ENCODE measurements at regions not wholly inside any gene's neighbourhood (a gene's known extent, or its start where the extent isn't known, plus 50 kb on each side); places are given as distances from the start of the nearest gene placed in this dataset.

DNA sequence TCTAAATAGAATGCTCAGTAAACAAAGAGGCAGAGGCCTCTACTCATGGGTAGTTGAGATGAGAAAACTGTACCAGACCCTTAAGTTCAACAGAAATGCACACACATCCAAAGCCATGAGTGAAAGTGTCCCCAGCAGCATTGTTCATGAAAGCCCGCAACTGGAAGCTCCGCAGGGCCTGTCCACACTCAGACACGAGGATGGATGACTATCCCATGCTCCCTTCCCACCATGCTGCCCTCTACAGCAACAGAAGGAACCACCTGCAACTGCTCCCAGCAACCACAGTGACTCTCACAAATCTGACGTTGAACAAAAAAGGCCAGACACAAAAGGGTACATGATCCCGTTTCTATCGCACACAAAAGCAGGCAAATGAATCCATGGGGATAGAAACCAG lies 76.9 kb upstream of the ANO1 start:
- Mint-ChIP-seq H3K27me3 (peaks cover 18% of the 10 kb centered on the region), H3K36me3 (no peaks in the 10 kb centered on the region), H3K4me1 (peaks cover 4% of the 10 kb centered on the region), H3K27ac (no peak overlapping the region), H3K9me3 (no peaks in the 10 kb centered on the region), H3K4me3 (no peak overlapping the region)
- DNase-seq = no peak

DNA sequence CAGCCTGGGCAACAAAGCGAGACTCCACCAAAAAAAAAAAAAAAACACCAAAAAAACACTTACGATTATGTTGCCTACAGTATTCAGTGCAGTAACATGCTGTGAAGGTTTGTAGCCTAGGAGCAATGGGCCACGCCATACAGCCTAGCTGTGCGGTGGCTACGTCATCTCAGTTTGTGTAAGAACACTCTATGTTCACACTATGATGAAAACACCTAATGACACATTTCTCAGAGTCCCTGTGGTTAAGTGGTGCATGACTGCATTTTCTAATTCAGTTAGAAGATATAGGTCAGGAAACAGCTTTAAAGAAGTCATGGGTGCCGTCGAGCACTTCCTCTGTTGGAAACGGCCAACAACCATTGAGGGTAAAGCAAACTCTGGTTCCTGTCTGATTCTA lies 75.7 kb upstream of the ANO1 start:
- DNase-seq = peak; percentile 12
- Mint-ChIP-seq H3K36me3 (no peaks in the 10 kb centered on the region), H3K4me3 (no peak overlapping the region), H3K27ac (no peak overlapping the region), H3K4me1 (peaks cover 4% of the 10 kb centered on the region), H3K27me3 (peaks cover 18% of the 10 kb centered on the region), H3K9me3 (no peaks in the 10 kb centered on the region)

DNA sequence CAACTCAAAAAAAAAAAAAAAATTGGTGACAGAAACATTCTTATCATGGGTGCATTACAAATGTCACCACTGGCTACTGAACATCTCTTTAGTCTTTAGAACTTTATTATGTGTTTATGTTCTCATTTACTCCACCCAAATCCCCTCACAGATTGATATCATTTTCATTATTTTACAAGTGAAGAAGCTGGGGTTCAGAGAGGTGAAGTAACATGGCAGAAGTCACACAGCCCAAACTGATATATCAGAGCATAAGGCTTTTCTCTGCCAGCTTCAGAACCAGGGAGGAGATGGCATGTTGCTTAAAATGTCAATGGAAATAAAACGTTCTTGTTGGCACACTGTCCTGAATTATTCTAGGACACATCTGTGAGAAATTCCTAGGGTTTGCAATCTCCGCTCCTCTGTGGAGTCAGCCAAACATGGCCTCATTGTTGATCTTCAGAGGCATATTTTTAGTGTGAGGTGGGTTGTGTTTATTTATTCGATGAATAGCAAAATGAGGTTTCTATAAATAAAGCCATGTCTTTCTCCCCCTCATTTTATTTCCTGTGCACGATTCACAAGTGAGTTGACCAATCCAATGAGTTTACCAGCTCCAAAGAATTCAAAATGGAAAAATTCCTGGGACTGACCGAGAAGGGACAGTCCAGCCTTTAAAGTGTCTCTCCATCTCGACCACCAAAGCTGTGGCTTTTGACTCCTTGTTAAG lies 72.9 kb upstream of the ANO1 start:
- no peak for DNase-seq
- peaks cover 4% of the 10 kb centered on the region for H3K4me1 Mint-ChIP-seq
- H3K27me3 Mint-ChIP-seq = peaks cover 8% of the 10 kb centered on the region
- no peak overlapping the region for H3K27ac Mint-ChIP-seq
- no peak overlapping the region for H3K4me3 Mint-ChIP-seq
- H3K36me3 Mint-ChIP-seq = no peaks in the 10 kb centered on the region
- no peaks in the 10 kb centered on the region for H3K9me3 Mint-ChIP-seq

GRCh38 chr11:70007796-70008195 lies 70.3 kb upstream of the ANO1 start:
- no peak overlapping the region for H3K4me3 Mint-ChIP-seq

GRCh38 chr11:70010774-70011173 lies 67.3 kb upstream of the ANO1 start:
- Mint-ChIP-seq H3K36me3 (no peaks in the 10 kb centered on the region), H3K27me3 (no peaks in the 10 kb centered on the region), H3K27ac (no peak overlapping the region), H3K9me3 (no peaks in the 10 kb centered on the region), H3K4me3 (no peak overlapping the region), H3K4me1 (no peaks in the 10 kb centered on the region)
- DNase-seq = no peak

More at GRCh38 chr11:70007796-70008195, 70.3 kb upstream of the ANO1 start:
- Mint-ChIP-seq H3K27ac (no peak overlapping the region), H3K27me3 (no peaks in the 10 kb centered on the region), H3K36me3 (no peaks in the 10 kb centered on the region), H3K4me1 (no peaks in the 10 kb centered on the region), H3K9me3 (no peaks in the 10 kb centered on the region)
- no peak for DNase-seq

DNA sequence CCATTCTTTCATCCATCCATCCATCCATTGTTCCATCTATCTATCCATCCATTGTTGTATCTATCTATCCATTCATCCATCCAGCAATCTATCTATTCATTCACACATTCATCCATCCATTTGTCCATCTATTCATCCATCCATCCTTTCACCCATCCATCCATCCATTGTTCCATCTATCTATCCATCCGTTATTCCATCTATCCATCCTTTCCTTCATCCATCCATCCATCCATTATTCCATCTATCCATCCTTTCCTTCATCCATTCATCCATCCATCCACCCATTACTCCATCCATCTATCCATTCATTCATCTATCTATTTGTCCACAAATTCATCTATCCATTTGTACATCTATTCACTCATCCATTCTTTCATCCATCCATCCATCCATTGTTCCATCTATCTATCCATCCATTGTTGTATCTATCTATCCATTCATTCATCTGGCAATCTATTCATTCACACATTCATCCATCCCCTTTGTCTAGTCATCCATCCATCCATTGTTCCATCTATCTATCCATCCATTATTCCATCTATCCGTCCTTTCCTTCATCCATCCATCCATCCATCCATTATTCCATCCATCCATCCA lies 65.9 kb upstream of the ANO1 start:
- Mint-ChIP-seq H3K9me3 (no peaks in the 10 kb centered on the region), H3K27me3 (peaks cover 5% of the 10 kb centered on the region), H3K4me1 (no peaks in the 10 kb centered on the region), H3K36me3 (no peaks in the 10 kb centered on the region), H3K4me3 (no peak overlapping the region), H3K27ac (no peak overlapping the region)
- no peak for DNase-seq

DNA sequence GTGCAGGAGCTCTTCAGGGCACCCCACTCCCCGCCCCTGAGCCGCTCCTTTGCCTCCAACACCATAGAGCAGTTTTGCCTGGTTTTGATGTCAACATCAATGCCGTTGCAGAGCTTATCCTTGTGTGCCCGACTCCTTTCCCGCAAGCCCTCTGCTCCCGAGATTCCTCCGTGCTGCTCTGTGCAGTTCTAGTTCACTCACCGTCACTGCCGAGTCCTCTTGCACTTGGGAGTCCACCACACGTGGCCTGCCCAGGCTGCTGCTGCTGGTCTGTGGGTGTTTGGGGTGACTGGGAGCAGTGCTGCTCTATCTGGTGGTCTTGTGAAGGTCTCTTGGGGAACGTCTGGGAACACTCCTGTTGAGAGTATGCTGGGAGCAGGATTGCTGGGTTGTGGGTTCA lies 63.8 kb upstream of the ANO1 start:
- H3K4me3 Mint-ChIP-seq = no peak overlapping the region
- H3K9me3 Mint-ChIP-seq = no peaks in the 10 kb centered on the region
- no peaks in the 10 kb centered on the region for H3K36me3 Mint-ChIP-seq
- no peak overlapping the region for H3K27ac Mint-ChIP-seq
- H3K27me3 Mint-ChIP-seq = peaks cover 5% of the 10 kb centered on the region
- no peak for DNase-seq
- no peaks in the 10 kb centered on the region for H3K4me1 Mint-ChIP-seq

DNA sequence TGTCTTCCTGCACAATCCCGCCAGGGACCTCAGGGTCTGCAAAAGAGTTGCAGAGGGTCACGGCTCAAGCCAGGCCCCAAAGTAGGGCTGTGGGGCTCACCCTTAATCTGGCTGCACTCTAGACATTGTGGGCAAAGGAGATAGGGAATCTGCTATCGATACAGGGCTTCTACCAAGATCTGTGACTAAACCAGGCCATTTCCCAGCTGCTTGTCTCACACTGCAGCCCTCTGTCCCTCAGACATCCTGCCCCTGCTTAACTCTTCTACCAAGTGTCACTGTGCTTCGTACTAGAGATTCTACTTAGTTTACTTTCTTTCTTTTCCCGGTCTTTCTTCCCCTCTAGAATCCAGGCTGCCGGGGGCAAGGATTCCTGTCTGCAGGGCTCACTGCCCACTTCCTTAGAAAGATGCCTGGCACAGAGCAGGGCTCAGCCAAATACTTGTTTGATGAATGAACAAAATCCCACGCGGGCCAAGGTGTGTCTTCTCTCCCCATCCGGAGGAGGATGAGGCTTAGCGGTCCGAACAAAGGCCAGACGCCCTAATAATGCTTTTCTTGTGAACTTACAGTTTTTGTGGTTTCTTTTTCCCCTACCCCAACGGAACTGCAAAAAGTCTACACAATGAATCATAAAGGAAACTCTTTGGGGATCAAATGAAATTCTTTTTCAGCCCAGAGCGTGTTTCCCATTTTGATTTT lies 61.3 kb upstream of the ANO1 start:
- H3K27ac Mint-ChIP-seq = no peak overlapping the region
- no peak overlapping the region for H3K4me3 Mint-ChIP-seq
- H3K36me3 Mint-ChIP-seq = no peaks in the 10 kb centered on the region
- no peaks in the 10 kb centered on the region for H3K4me1 Mint-ChIP-seq
- H3K9me3 Mint-ChIP-seq = no peaks in the 10 kb centered on the region
- no peak for DNase-seq
- peaks cover 5% of the 10 kb centered on the region for H3K27me3 Mint-ChIP-seq

GRCh38 chr11:70018816-70019215 lies 59.3 kb upstream of the ANO1 start:
- no peaks in the 10 kb centered on the region for H3K9me3 Mint-ChIP-seq
- H3K4me3 Mint-ChIP-seq = no peak overlapping the region
- H3K27me3 Mint-ChIP-seq = peaks cover 5% of the 10 kb centered on the region
- no peak overlapping the region for H3K27ac Mint-ChIP-seq
- H3K36me3 Mint-ChIP-seq = no peaks in the 10 kb centered on the region
- no peak for DNase-seq
- H3K4me1 Mint-ChIP-seq = no peaks in the 10 kb centered on the region

DNA sequence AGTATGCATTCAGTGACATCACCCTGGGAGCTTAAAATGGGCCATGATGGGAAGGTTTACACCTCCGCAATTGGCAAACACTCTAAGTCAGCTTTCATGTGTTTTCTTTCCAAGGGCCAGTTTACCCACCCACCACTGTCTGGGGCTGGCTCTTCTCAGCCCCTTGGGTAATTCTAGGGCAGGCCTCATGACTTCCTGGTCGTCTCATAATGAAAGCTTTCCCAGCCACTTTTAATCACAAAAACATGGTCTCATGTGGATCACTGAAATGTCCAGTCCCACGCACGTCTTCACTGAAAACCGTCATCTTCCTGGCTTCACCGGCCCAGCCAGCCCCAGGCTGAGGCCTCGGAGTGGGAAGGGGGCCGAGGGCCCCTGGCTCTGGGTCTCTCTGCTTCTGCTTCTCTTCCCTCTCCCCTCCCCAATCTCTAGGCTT lies 58.5 kb upstream of the ANO1 start:
- no peak for DNase-seq
- Mint-ChIP-seq H3K27ac (no peak overlapping the region), H3K27me3 (peaks cover 5% of the 10 kb centered on the region), H3K4me1 (no peaks in the 10 kb centered on the region), H3K4me3 (no peak overlapping the region), H3K36me3 (no peaks in the 10 kb centered on the region), H3K9me3 (no peaks in the 10 kb centered on the region)

DNA sequence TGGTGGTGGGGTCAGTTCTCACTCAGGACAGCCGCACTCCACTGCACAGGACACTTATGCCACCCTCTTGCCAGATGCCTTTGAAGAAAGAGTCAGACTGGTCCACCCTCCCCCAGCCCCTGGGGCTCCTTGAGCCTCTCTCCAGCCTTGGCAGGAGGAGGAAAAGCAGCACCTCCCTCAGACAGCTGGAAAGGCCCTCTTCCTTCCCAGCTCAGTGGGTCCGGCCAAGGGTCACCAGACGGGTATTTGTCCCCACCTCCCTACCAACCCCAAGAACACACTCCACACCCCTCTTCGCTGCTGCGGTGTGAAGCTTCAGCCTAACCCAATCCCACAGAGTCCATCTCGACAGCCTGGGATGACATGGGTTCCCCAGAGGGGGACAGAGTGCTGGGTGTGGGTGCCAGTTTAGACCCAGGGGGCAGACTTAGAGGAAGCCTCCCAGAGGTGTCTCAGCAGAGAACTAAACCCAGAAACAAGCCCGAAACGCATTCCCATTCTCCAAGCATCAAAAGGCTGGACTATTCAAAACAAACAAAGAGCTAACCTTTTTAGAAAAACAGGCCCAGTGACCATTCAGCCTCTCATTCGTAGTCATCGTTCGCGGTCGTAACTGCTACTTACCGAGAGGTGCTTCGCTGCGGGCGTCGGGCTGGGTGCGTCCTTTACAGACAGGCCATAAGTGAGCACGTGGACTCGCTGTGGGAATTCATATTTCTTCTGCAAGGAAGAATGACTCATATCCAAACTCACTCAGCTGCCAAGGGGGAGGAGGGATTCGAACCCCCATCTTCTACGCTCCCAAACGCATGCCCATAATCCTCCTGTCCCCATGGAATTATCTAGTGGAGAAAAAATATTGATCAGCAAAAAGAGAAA lies 57.5 kb upstream of the ANO1 start:
- no peak overlapping the region for H3K27ac Mint-ChIP-seq
- no peak overlapping the region for H3K4me3 Mint-ChIP-seq
- H3K9me3 Mint-ChIP-seq = no peaks in the 10 kb centered on the region
- H3K4me1 Mint-ChIP-seq = no peaks in the 10 kb centered on the region
- peaks cover 5% of the 10 kb centered on the region for H3K27me3 Mint-ChIP-seq
- DNase-seq = no peak
- no peaks in the 10 kb centered on the region for H3K36me3 Mint-ChIP-seq

GRCh38 chr11:70021586-70021985 lies 56.5 kb upstream of the ANO1 start:
- Mint-ChIP-seq H3K4me1 (no peaks in the 10 kb centered on the region), H3K36me3 (no peaks in the 10 kb centered on the region), H3K27ac (no peak overlapping the region), H3K9me3 (no peaks in the 10 kb centered on the region), H3K4me3 (no peak overlapping the region), H3K27me3 (peaks cover 5% of the 10 kb centered on the region)
- no peak for DNase-seq

GRCh38 chr11:70024036-70024772 lies 53.9 kb upstream of the ANO1 start:
- H3K36me3 Mint-ChIP-seq = no peaks in the 10 kb centered on the region
- no peaks in the 10 kb centered on the region for H3K4me1 Mint-ChIP-seq
- no peaks in the 10 kb centered on the region for H3K27me3 Mint-ChIP-seq
- no peaks in the 10 kb centered on the region for H3K9me3 Mint-ChIP-seq
- DNase-seq = no peak
- no peak overlapping the region for H3K27ac Mint-ChIP-seq
- no peak overlapping the region for H3K4me3 Mint-ChIP-seq

GRCh38 chr11:70024773-70025045 lies 53.4 kb upstream of the ANO1 start:
- Mint-ChIP-seq H3K27ac (no peak overlapping the region), H3K4me3 (no peak overlapping the region), H3K27me3 (no peaks in the 10 kb centered on the region), H3K36me3 (no peaks in the 10 kb centered on the region), H3K9me3 (no peaks in the 10 kb centered on the region), H3K4me1 (no peaks in the 10 kb centered on the region)
- no peak for DNase-seq

- H3K4me3 Mint-ChIP-seq = no peak overlapping the region
- H3K36me3 Mint-ChIP-seq = no peaks in the 10 kb centered on the region
- H3K4me1 Mint-ChIP-seq = no peaks in the 10 kb centered on the region
- H3K27me3 Mint-ChIP-seq = no peaks in the 10 kb centered on the region
- no peak overlapping the region for H3K27ac Mint-ChIP-seq
- DNase-seq = no peak
- no peaks in the 10 kb centered on the region for H3K9me3 Mint-ChIP-seq
Measured at GRCh38 chr11:70025308-70025707, 52.8 kb upstream of the ANO1 start.

All from activated naive CD8-positive, alpha-beta T cell treated with anti-CD3 and anti-CD28 coated beads for 36 hours (primary cell).